WTC11 (cell line): ENCODE measurements at regions not wholly inside any gene's neighbourhood (a gene's known extent, or its start where the extent isn't known, plus 50 kb on each side); places are given as distances from the start of the nearest gene placed in this dataset.

ENCODE experiments used
- ATAC-seq: fragments of 200-7000 bp; cut with Tn5 transposase; 2 replicates; pipeline ENCODE4 v1.10.0; 2021; ENCODE audit warnings: mild to moderate bottlenecking, moderate library complexity
- CTCF ChIA-PET: fragments of 300-600 bp; sonication (Branson Sonifier 250); formaldehyde crosslinking; loops from one replicate; lab custom pipeline; 2021; ENCODE audit warnings: antibody characterized with exemption; lab: Charles Lee
- POLR2A ChIA-PET: fragments of 350-600 bp; sonication (Branson Sonifier 250); formaldehyde crosslinking; loops from one replicate; lab custom pipeline; 2021; ENCODE audit warnings: antibody characterized with exemption; lab: Charles Lee
- DNase-seq: peaks from one replicate; pipeline ENCODE4 v3.0.0; 2021; ENCODE audit warnings: low spot score
- H3K27ac Mint-ChIP-seq: 2 replicates; pipeline ENCODE4 v1.8.0; 2021; ENCODE audit warnings: mixed read lengths
- H3K27me3 Mint-ChIP-seq: 2 replicates; pipeline ENCODE4 v1.8.0; 2021; ENCODE audit warnings: low read depth, mild to moderate bottlenecking, moderate library complexity, mixed read lengths
- H3K36me3 Mint-ChIP-seq: 2 replicates; pipeline ENCODE4 v1.8.0; 2021; ENCODE audit warnings: mixed read lengths
- H3K4me1 Mint-ChIP-seq: 2 replicates; pipeline ENCODE4 v1.8.0; 2022; ENCODE audit warnings: mixed read lengths
- H3K4me3 Mint-ChIP-seq: 2 replicates; pipeline ENCODE4 v1.8.0; 2021; ENCODE audit warnings: mild to moderate bottlenecking, moderate library complexity, mixed read lengths
- H3K9me3 Mint-ChIP-seq: 2 replicates; pipeline ENCODE4 v1.8.0; 2021; ENCODE audit warnings: mixed read lengths
- AFF4 ChIP-seq: sonication (generic); formaldehyde crosslinking; IDR thresholded peaks from 2 replicates; pipeline ENCODE4 v1.8.1; 2023; ENCODE audit warnings: mild to moderate bottlenecking, missing genetic modification reagents, borderline replicate concordance
- AR ChIP-seq: fragments of 250-450 bp; sonication (Bioruptor Pico); IDR thresholded peaks from 2 replicates; pipeline ENCODE4 v1.9.0; 2021; ENCODE audit warnings: mild to moderate bottlenecking
- ATF2 ChIP-seq: sonication (generic); formaldehyde crosslinking; IDR thresholded peaks from 2 replicates; pipeline ENCODE4 v1.8.1; 2022; ENCODE audit warnings: low read depth, missing genetic modification reagents, borderline replicate concordance
- ATF3 ChIP-seq: sonication (generic); formaldehyde crosslinking; conservative IDR thresholded peaks from 2 replicates; pipeline ENCODE4 v1.8.1; 2022; ENCODE audit warnings: mild to moderate bottlenecking, missing genetic modification reagents
- CREB1 ChIP-seq: sonication (generic); formaldehyde crosslinking; IDR thresholded peaks from 2 replicates; pipeline ENCODE4 v1.8.0; 2023; ENCODE audit warnings: mild to moderate bottlenecking, missing genetic modification reagents
- CREM ChIP-seq: sonication (generic); formaldehyde crosslinking; IDR thresholded peaks from 2 replicates; pipeline ENCODE4 v1.8.1; 2022; ENCODE audit warnings: mild to moderate bottlenecking, missing genetic modification reagents, moderate library complexity
- ERG ChIP-seq: fragments of 250-450 bp; sonication (Bioruptor Pico); IDR thresholded peaks from 2 replicates; pipeline ENCODE4 v1.8.0; 2021; ENCODE audit warnings: mild to moderate bottlenecking
- ESRRA ChIP-seq: sonication (generic); formaldehyde crosslinking; IDR thresholded peaks from 2 replicates; pipeline ENCODE4 v1.8.1; 2022; ENCODE audit warnings: mild to moderate bottlenecking, missing genetic modification reagents, borderline replicate concordance
- FOXJ3 ChIP-seq: sonication (generic); formaldehyde crosslinking; IDR thresholded peaks from 2 replicates; pipeline ENCODE4 v1.9.0; 2021; ENCODE audit warnings: missing genetic modification reagents, mild to moderate bottlenecking, borderline replicate concordance
- FOXK1 ChIP-seq: sonication (generic); formaldehyde crosslinking; IDR thresholded peaks from 2 replicates; pipeline ENCODE4 v1.8.0; 2022; ENCODE audit warnings: mild to moderate bottlenecking, moderate library complexity, missing genetic modification reagents
- KAT7 ChIP-seq: sonication (generic); formaldehyde crosslinking; IDR thresholded peaks from 2 replicates; pipeline ENCODE4 v1.8.1; 2023; ENCODE audit warnings: missing genetic modification reagents, mild to moderate bottlenecking, borderline replicate concordance
- NR1H2 ChIP-seq: sonication (generic); formaldehyde crosslinking; IDR thresholded peaks from 2 replicates; pipeline ENCODE4 v1.9.0; 2021; ENCODE audit warnings: mild to moderate bottlenecking, moderate library complexity, missing genetic modification reagents
- PREB ChIP-seq: sonication (generic); formaldehyde crosslinking; IDR thresholded peaks from 2 replicates; pipeline ENCODE4 v1.8.1; 2022; ENCODE audit warnings: mild to moderate bottlenecking, missing genetic modification reagents, moderate library complexity, borderline replicate concordance
- SOX15 ChIP-seq: fragments of 250-450 bp; sonication (Bioruptor Pico); IDR thresholded peaks from 2 replicates; pipeline ENCODE4 v1.9.0; 2021; ENCODE audit warnings: mild to moderate bottlenecking
- SP1 ChIP-seq: sonication (generic); formaldehyde crosslinking; conservative IDR thresholded peaks from 2 replicates; pipeline ENCODE4 v1.8.1; 2022; ENCODE audit warnings: missing genetic modification reagents
- TP53 ChIP-seq: sonication (generic); formaldehyde crosslinking; IDR thresholded peaks from 2 replicates; pipeline ENCODE4 v1.8.1; 2023; ENCODE audit warnings: mild to moderate bottlenecking, missing genetic modification reagents
- ZNF121 ChIP-seq: sonication (generic); formaldehyde crosslinking; IDR thresholded peaks from 2 replicates; pipeline ENCODE4 v1.8.0; 2023; ENCODE audit warnings: missing genetic modification reagents
- ZNF219 ChIP-seq: sonication (generic); formaldehyde crosslinking; IDR thresholded peaks from 2 replicates; pipeline ENCODE4 v1.8.0; 2023; ENCODE audit warnings: missing genetic modification reagents, mild to moderate bottlenecking, borderline replicate concordance
- ZNF263 ChIP-seq: sonication (generic); formaldehyde crosslinking; IDR thresholded peaks from 2 replicates; pipeline ENCODE4 v1.8.1; 2022; ENCODE audit warnings: low read depth, mild to moderate bottlenecking, moderate library complexity, missing genetic modification reagents
- ZNF396 ChIP-seq: fragments of 250-450 bp; sonication (Bioruptor Pico); IDR thresholded peaks from 2 replicates; pipeline ENCODE4 v1.8.0; 2021; ENCODE audit warnings: mild to moderate bottlenecking, moderate library complexity, borderline replicate concordance
- ZNF512 ChIP-seq: sonication (generic); formaldehyde crosslinking; IDR thresholded peaks from 2 replicates; pipeline ENCODE4 v1.8.1; 2022; ENCODE audit warnings: missing genetic modification reagents, borderline replicate concordance

GRCh38 chr22:49437956-49438355 is 389.7 kb downstream of the BRD1 start:
- Mint-ChIP-seq H3K27ac (peak overlapping the region; percentile 70; the same call in 1 of the 2 replicates), H3K4me1 (no peaks in the 10 kb centered on the region), H3K27me3 (no peaks in the 10 kb centered on the region), H3K36me3 (no peaks in the 10 kb centered on the region), H3K4me3 (no peak overlapping the region), H3K9me3 (no peaks in the 10 kb centered on the region)
- CTCF ChIA-PET, result no interaction called here
- POLR2A ChIA-PET, result no interaction called here
- TF ChIP-seq SP1 (CRISPR knock-in tag) (no peak), CREB1 (CRISPR knock-in tag) (no peak), ZNF263 (CRISPR knock-in tag) (no peak)
- DNase-seq, result no peak
- no peak for ATAC-seq

GRCh38 chr22:49437356-49437755 is 390.3 kb downstream of the BRD1 start:
- Mint-ChIP-seq H3K9me3 (no peaks in the 10 kb centered on the region), H3K4me1 (no peaks in the 10 kb centered on the region), H3K27me3 (no peaks in the 10 kb centered on the region), H3K27ac (no peak overlapping the region), H3K36me3 (no peaks in the 10 kb centered on the region), H3K4me3 (no peak overlapping the region)
- ChIA-PET CTCF (no interaction called here), POLR2A (no interaction called here)
- TF ChIP-seq ATF3 (CRISPR knock-in tag) (no peak), FOXK1 (CRISPR knock-in tag) (no peak), ZNF396 (no peak), CREB1 (CRISPR knock-in tag) (no peak), FOXJ3 (no peak), ERG (CRISPR knock-in tag) (no peak), AR (CRISPR knock-in tag) (no peak), ZNF219 (CRISPR knock-in tag) (no peak), ZNF263 (CRISPR knock-in tag) (no peak), CREM (CRISPR knock-in tag) (no peak), NR1H2 (CRISPR knock-in tag) (no peak), PREB (CRISPR knock-in tag) (no peak), ESRRA (CRISPR knock-in tag) (no peak)
- ATAC-seq, result no peak
- no peak for DNase-seq

GRCh38 chr22:49436056-49436455 is 391.6 kb downstream of the BRD1 start:
- no peak overlapping the region for H3K27ac Mint-ChIP-seq
- no peak overlapping the region for H3K4me3 Mint-ChIP-seq
- CTCF ChIA-PET, result interaction anchor here (1.0 to 1.2 kb wide), 2 partner anchors 100 to 112 kb away, joined by 3 to 4 read pairs; no protein-coding TSS in a partner anchor
- no peaks in the 10 kb centered on the region for H3K36me3 Mint-ChIP-seq
- H3K9me3 Mint-ChIP-seq, result no peaks in the 10 kb centered on the region
- H3K4me1 Mint-ChIP-seq, result no peaks in the 10 kb centered on the region
- H3K27me3 Mint-ChIP-seq, result no peaks in the 10 kb centered on the region
- POLR2A ChIA-PET, result no interaction called here
- no peak for ATAC-seq
- DNase-seq, result no peak
- TF ChIP-seq FOXJ3 (no peak), KAT7 (CRISPR knock-in tag) (no peak), ZNF512 (no peak), ZNF121 (no peak), SOX15 (CRISPR knock-in tag) (no peak), ATF2 (CRISPR knock-in tag) (no peak), AFF4 (no peak), TP53 (CRISPR knock-in tag) (no peak)
